HG03095 (cell line): ENCODE measurements at regions not wholly inside any gene's neighbourhood (a gene's known extent, or its start where the extent isn't known, plus 50 kb on each side); places are given as distances from the start of the nearest gene placed in this dataset.
"Not testable (repeated sequence)": the region's sequence is repeated elsewhere in the genome, so short reads cannot be mapped to it uniquely, and the experiment has no call there.

ENCODE experiments used
- ATAC-seq: cut with Tn5 transposase; IDR thresholded peaks from one replicate; pipeline ENCODE4 v1.9.1; 2021; ENCODE audit warnings: moderate library complexity; ENCODE audit not compliant: unreplicated experiment

GRCh38 chr7:33776788-33777187 lies 128.6 kb upstream of the BMPER start:
- no peak for ATAC-seq

- no peak for ATAC-seq
These were observed 127.1 kb upstream of the BMPER start for GRCh38 chr7:33778195-33778594.

- ATAC-seq, result no peak
These were observed 126.1 kb upstream of the BMPER start for GRCh38 chr7:33779216-33779615.

GRCh38 chr7:33781167-33781566 lies 124.2 kb upstream of the BMPER start:
- no peak for ATAC-seq

GRCh38 chr7:33781796-33782195 lies 123.5 kb upstream of the BMPER start:
- no peak for ATAC-seq

GRCh38 chr7:33784000-33784399 lies 121.3 kb upstream of the BMPER start:
- ATAC-seq, result no peak

GRCh38 chr7:33788531-33788930 lies 116.8 kb upstream of the BMPER start:
- ATAC-seq, result no peak

GRCh38 chr7:33789871-33790630 lies 115.3 kb upstream of the BMPER start:
- ATAC-seq, result no peak

- ATAC-seq, result no peak
These were observed 114.6 kb upstream of the BMPER start for GRCh38 chr7:33790746-33791145.

GRCh38 chr7:33792041-33792440 lies 113.3 kb upstream of the BMPER start:
- no peak for ATAC-seq

GRCh38 chr7:33792547-33793105 lies 112.7 kb upstream of the BMPER start:
- no peak for ATAC-seq

GRCh38 chr7:33793616-33794015 lies 111.7 kb upstream of the BMPER start:
- no peak for ATAC-seq

GRCh38 chr7:33794419-33794818 lies 110.9 kb upstream of the BMPER start:
- ATAC-seq, result no peak

GRCh38 chr7:33794959-33795358 lies 110.4 kb upstream of the BMPER start:
- no peak for ATAC-seq

GRCh38 chr7:33796538-33796937 lies 108.8 kb upstream of the BMPER start:
- no peak for ATAC-seq

GRCh38 chr7:33797512-33797911 lies 107.8 kb upstream of the BMPER start:
- not testable (repeated sequence) for ATAC-seq

- no peak for ATAC-seq
These were observed 106.5 kb upstream of the BMPER start for GRCh38 chr7:33798686-33799325.

- ATAC-seq, result no peak
These were observed 105.6 kb upstream of the BMPER start for GRCh38 chr7:33799766-33800165.

- no peak for ATAC-seq
These were observed 102.7 kb upstream of the BMPER start for GRCh38 chr7:33802600-33802999.

- ATAC-seq, result no peak
These were observed 101.1 kb upstream of the BMPER start for GRCh38 chr7:33804140-33804660.

- no peak for ATAC-seq
These were observed 99.6 kb upstream of the BMPER start for GRCh38 chr7:33805630-33806233.
